HL-60 (cell line): ENCODE measurements at regions not wholly inside any gene's neighbourhood (a gene's known extent, or its start where the extent isn't known, plus 50 kb on each side); places are given as distances from the start of the nearest gene placed in this dataset.

Experiments
- GABPA ChIP-seq: IDR thresholded peaks from 2 replicates; pipeline ENCODE4 v1.6.1; 2012; ENCODE audit warnings: low read depth
- POLR2AphosphoS5 ChIP-seq: IDR thresholded peaks from 2 replicates; pipeline ENCODE4 v1.6.1; 2012; ENCODE audit warnings: low read depth
- REST ChIP-seq: IDR thresholded peaks from 2 replicates; pipeline ENCODE4 v1.6.1; 2012; ENCODE audit warnings: low read depth; ENCODE audit not compliant: insufficient replicate concordance
- SPI1 ChIP-seq: IDR thresholded peaks from 2 replicates; pipeline ENCODE4 v1.6.1; 2012; ENCODE audit warnings: low read depth, mild to moderate bottlenecking, borderline replicate concordance
- TF ChIP-seq, protein P1 (sequence below): IDR thresholded peaks from one replicate; pipeline ENCODE4 v1.5.1; 2011; ENCODE audit warnings: low read length, control low read depth, inconsistent platforms; ENCODE audit not compliant: insufficient read depth

GRCh38 chr1:148333875-148334338 is 149.2 kb downstream of the PPIAL4G start:
- TF ChIP-seq, protein P1, sequence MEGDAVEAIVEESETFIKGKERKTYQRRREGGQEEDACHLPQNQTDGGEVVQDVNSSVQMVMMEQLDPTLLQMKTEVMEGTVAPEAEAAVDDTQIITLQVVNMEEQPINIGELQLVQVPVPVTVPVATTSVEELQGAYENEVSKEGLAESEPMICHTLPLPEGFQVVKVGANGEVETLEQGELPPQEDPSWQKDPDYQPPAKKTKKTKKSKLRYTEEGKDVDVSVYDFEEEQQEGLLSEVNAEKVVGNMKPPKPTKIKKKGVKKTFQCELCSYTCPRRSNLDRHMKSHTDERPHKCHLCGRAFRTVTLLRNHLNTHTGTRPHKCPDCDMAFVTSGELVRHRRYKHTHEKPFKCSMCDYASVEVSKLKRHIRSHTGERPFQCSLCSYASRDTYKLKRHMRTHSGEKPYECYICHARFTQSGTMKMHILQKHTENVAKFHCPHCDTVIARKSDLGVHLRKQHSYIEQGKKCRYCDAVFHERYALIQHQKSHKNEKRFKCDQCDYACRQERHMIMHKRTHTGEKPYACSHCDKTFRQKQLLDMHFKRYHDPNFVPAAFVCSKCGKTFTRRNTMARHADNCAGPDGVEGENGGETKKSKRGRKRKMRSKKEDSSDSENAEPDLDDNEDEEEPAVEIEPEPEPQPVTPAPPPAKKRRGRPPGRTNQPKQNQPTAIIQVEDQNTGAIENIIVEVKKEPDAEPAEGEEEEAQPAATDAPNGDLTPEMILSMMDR: no peak
- TF ChIP-seq POLR2AphosphoS5: no peak
- TF ChIP-seq GABPA: no peak
- no peak for TF ChIP-seq REST
- no peak for TF ChIP-seq SPI1
